Right lobe of liver (tissue), 4 donors: ENCODE measurements at regions not wholly inside any gene's neighbourhood (a gene's known extent, or its start where the extent isn't known, plus 50 kb on each side); places are given as distances from the start of the nearest gene placed in this dataset.

Experiments
- CTCF ChIP-seq, 4 donors: fragments of 200-600 bp in 3 of 4; fragments of 450-650 bp in 1 of 4; IDR thresholded peaks; one replicate each; pipeline versions ENCODE4 v1.5.1 to v1.8.0; 2016 to 2022; ENCODE audit warnings: antibody characterized with exemption in 4 of 4, mild to moderate bottlenecking in 2 of 4
- POLR2A ChIP-seq: fragments of 450-650 bp; IDR thresholded peaks from one replicate; pipeline ENCODE4 v1.6.1; 2017; ENCODE audit warnings: antibody characterized with exemption, mild to moderate bottlenecking
- donor health status: DM: no; HTN: no; CAD: no.
- donor health status: DM: no; HTN: no; CAD: no.
- donor health status: DM: no; HTN: yes; CAD: no.

- no peak for TF ChIP-seq CTCF (IDR thresholded peaks at IDR 0.05)
- TF ChIP-seq POLR2A: no peak
These were observed 826.6 kb upstream of the SLIT2 start for GRCh38 chr4:19425146-19425545.
